ENCODE measurements at regions not wholly inside any gene's neighbourhood (a gene's known extent, or its start where the extent isn't known, plus 50 kb on each side); places are given as distances from the start of the nearest gene placed in this dataset.

DNA sequence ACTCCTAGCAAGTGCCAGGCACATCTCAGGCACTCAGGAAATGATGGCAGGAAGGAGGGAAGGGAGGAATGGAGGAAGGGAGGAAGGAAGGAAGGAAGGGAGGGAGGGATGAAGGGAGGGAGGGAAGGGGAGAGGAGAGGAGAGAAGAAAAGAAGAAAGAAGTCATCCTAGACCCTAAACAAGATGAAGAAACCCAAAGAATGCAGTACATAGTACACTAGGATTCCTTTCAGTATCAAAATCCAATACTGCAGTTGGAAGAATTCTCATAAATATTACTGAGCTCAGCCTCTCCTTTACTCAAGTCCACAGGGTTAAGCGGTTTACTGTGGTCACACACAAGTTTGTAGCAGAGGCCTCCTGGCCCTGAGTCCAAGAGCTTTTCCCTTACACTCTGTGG is 155.7 kb upstream of the ETAA1 start:
- no peak for DNase-seq (ENCODE audit: low spot score)

DNA sequence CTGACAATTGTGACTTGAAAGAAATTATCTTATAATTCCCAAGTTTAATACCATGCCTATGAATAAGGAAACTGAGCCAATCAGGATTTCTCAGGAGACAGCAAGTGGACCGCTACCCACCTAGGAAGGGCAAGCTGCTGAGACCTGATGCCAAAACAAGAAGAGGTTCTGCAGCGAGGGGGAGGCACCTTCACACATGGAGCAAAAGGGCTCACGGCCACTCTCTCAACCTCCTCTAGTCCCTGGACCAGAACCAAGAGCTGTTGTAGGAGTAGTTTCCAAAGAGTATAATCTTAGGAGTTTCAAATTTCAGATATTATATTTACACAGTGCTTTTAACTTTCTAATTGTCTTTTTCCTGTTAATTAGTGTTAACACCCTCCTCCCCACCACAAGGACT is 154.7 kb upstream of the ETAA1 start:
- DNase-seq (ENCODE audit: low spot score), result no peak

DNA sequence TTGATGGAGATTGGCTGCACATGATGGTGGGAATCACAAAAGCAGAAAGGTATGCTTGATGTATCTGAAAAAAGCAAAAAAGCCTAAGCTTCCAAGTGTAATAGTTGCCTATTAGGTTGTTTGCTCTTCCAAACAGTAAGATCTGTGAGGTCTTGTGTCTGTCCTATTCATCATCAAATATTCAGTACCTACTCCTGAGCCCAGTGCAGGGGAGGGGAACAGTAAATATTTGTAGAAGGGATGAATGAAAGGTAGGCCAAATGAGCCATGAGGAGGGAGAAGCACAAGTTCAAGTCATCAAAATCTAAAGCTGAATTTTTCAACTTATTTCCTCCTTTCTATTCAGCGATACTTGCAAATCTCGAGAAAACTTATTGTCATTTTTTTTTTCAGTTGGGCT is 153.2 kb upstream of the ETAA1 start:
- no peak for DNase-seq (ENCODE audit: low spot score)

DNA sequence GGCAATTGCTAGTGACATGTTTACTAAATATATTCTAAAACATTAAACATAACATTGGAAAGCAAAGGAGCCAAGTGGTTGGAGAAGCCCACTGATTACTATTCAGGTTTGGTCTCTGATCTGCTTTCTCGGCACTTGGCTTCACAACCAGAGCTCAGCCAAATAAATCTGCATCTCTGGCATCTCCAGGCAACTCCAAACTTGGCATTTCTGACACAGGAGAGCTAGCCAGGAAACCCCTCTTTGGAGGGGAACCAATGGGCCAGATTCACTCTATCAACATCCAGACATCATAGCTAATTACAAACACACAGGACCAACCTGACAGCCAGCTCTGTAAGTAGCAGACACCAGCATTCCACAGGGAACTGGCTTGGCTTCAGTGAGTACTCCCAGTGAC is 150.3 kb upstream of the ETAA1 start:
- DNase-seq (ENCODE audit: low spot score), result no peak

DNA sequence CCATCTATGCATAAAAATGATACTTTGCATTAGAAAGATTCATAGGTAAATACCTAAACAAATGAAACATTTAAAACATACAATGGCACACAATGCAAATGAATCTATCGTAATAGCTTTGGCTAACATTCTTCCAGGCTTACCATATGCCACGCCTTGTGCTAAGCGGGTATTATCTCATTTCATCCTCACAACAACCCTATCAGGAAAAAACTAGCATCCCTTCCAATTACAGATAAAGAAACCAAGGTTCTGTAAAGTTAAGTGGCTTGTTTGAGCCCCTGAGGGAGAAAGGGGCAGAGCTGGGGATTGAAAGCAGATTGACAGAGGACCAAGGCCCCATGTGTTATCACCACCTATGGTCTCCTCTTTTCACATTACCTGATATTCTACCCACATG is 145.4 kb upstream of the ETAA1 start:
- no peak for DNase-seq (ENCODE audit: low spot score)

DNA sequence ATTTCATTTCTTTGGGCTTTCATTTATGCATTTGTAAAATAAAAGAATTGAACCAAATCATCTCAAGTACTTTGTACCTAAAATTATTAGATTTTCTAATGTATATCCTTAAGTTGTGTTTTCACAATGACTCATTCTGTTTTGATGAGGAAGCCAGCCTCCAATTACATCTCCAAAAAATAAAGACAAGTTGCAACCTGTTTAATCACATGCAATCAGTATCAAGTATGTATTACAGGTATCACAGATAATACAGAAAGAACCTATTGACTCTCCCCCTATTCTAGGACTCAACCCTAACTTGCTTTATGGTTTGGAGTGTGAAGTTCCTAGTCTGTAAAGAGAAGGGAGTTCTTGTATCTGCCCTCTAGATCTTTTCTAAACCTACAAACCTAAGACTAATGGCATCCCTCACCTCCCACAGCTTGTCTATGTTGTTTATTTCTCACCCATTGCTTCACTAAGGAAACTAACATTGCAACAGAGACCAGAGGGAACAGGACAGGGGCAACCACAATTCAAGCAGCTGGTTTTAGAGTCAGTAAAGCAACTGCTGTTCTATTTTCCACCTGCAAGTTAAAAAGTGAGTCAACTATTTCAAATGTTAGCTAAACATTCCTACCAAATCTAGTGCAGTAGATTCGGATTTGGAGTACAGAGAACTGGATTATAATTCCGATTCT is 141.1 kb upstream of the ETAA1 start:
- DNase-seq (ENCODE audit: low spot score), result no peak

DNA sequence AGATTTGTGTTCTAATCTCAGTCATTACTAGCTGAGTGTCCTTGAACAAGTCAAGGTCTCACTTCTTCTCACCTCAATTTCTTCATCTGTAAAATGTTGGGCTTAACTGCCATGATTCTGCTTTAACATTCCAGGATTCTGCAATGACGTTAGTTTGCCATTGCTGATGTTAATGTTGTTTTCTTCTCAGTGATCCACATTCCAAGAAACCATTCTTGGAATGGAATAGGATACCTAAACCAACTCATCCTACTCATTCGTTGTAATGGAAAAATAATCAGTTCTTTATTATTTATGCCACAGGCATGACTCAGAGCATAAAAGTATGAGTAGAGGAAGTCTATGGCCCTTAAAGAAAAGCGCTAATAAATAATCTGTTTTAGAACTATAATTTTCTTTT is 140.2 kb upstream of the ETAA1 start:
- no peak for DNase-seq (ENCODE audit: low spot score)

DNA sequence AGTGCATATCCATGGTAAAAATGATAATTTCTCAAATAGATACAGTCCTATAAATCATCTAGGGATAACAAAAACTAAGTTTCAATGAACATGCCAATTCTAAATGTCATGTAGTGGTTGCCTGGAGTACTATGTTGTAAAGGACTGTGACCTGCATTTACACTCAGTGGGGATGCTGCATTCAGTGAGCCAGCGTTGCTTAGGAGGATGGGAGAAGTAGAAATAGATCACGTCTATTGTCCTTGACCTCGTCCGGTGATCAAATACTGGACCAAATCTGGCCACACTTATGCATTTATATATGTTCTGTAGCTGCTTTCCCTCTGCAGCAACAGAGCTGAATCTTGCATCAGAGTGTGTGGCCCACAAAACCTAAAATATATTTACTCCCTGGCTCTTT is 139.0 kb upstream of the ETAA1 start:
- no peak for DNase-seq (ENCODE audit: low spot score)

DNA sequence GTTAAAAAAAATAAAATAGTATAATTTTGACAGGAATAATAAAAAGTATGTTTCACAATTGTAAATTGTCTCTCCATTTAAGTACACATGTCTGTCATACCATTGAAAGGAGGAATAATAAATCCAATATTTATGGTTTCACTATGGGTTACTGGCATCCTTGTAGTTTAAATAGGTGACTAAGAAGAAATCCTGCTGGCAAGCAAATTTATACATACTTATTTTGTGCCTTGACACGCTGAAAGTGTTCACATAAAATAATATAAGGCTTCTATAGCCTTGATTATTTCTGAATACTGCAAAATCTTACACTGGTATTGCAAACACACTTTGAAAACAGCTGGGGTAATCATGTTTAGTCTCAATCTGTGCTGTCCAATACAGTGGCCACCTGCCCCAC is 138.3 kb upstream of the ETAA1 start:
- DNase-seq (ENCODE audit: low spot score), result no peak

DNA sequence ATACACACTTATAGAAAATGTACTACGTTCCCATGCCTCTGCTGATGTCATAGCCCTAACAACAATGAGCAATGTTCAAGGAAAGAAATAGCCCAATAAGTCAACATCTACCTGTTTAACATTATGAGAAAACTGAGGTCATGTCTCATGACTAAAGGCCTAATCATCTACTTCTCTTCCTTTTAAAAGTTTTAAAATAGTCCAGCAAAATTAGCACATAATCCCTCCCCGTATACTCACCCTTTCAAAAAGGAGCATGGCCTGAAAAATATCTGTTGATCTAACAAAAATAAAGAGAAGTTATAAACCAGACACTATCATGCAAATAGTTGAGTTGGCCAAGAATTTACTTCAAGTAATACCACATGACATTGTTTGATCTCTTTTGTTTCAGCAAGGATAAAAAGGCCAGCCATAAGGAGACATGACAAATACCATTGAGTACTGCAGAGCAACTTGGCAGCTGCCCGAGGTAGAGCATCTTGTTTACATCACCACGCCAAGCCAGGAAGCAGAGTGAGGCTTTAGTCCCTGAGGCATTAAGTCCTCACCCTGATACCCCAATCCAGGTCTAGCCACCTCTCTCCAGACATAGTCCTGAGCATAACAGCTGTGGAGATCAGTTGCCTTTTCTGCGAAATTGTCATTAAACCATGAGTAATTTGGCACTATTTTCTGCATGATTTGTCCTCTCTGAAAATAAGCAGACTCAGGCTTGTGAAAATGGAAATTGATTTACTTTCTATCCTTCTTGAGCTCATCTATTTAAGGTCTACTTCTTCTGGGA is 137.4 kb upstream of the ETAA1 start:
- no peak for DNase-seq (ENCODE audit: low spot score)

DNA sequence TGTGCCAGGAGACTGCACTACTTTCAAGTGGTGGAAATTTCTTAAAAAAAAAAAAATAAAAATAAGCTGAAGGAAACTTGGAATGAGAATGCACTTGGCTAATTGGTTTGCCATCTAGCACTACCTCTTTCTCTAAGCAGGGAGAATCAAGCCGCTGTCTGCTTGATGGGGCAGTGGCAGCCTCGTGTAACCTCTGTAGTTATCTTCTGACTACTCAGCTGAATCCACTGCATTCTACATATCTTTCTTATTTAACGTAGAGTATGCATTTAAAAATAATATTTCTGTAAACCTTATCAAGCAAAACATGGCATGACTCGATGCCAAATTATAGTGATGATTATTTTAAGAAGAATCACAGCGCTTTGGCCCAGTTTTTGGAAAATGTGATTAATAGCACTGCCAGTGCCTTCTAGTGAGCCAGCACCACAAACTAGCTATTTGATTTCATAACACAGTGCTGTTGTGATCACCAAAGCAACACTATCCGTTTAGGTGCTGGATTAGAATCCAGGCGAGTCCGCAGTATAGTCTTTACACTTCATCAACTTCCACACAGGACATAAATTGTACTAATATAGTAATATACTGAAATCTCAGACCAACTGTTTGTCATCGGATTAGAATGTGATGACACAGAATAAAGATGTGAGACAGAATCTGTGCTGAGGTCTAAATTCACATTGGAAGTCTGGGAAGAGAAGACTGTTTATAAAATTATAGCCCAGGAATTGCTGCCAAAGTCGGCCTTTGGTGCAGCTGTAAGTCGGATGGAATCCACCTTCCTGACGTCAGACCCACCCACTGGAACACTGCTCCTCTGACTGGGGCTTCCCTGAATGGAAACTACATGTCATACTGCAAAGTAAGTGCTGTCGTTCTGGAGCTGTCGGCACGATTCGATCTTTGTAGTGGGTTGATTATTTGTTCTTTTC is 136.5 kb upstream of the ETAA1 start:
- DNase-seq (ENCODE audit: low spot score), result no peak

DNA sequence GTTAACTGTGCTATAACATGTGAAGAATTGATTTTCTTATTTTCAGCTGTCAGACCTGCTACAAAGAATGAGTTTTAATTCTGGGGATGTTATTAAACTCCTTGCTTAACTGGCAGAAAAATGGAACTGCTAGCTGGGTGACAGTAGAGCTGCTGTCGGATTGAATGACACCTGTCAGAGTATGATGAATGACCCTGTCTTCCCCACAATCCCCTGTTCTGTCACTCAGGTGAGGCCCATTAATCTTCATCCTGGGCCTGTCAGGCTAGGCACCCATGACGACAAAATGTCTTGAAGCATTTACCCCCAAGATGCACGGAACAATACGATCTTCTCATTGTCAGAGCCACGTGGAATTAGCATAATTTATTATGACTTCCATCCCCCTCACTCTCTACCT is 129.9 kb upstream of the ETAA1 start:
- DNase-seq (ENCODE audit: low spot score), result no peak

DNA sequence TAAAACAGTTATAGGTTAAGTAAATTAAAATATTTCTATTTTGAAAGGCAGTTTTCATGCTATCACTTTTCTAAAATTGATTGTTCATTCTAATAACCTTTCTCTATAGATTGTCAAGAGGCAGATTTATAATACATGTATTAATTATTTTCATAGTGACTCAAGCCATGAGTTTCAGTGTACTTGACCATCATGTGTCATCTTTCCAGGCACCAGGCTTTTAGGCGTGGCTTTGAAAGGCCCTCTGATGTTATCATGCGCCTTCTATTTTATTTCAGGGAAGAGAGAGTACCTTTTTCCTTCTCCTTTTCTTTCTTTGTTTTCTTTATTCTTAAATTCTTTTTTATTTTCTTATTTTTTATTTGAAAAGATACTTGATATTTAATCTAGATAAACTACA is 128.3 kb upstream of the ETAA1 start:
- no peak for DNase-seq (ENCODE audit: low spot score)

DNA sequence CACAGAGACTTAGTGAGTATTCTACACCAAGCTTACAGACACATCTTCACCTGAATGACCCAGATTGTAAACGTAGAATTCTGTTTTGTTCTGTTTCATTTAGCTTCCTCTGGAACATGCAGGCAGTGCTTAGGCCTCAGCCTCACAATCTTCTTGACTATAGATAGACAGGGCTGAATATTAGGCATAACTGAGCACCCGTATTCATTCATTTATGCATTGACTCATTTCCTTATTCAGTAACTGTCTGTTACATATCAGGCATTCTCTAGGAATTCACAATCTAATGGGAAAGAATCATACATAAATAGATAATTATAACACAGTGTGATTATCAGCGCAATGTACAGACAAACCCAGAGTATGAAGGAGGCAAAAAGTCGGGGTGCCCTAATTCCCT is 124.9 kb upstream of the ETAA1 start:
- no peak for DNase-seq (ENCODE audit: low spot score)

DNA sequence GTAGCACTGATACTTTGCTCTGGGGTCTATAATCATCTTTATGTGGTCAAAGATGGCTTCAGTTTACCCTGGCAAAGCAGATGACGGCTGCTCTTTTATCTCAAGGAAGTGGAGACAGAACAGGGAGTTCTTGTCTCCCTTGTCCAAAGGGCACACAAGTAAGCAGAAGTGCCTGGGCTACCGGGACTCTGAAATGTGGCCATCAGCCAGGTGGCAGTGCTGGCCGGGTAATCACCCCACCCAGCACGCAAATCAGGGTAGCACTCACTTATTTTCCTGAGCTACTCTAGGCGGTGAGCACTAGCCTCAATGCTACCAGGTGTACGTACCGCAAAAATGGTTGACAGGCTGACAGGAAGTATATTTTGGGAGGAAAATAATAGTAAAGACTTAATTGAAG is 119.7 kb upstream of the ETAA1 start:
- no peak for DNase-seq (ENCODE audit: low spot score)

DNA sequence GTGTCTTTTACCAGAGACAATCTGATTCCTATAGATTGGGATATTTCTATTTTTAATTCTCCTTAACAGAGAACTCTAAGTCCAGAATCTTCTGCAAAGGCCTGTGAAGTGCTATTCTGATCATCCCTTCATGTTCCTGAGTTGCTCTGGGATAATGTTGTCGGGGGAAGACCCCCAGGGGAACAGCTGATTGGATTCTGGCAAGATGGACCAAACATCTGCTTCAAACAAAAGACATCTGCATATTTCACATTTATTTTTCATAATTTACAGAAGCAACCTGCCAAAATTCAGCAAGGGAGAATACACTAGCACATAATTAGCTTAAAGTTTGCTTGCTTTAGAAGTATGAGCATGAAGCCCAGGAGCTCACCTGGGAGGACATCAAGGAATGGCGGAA is 116.0 kb upstream of the ETAA1 start:
- no peak for DNase-seq (ENCODE audit: low spot score)

DNA sequence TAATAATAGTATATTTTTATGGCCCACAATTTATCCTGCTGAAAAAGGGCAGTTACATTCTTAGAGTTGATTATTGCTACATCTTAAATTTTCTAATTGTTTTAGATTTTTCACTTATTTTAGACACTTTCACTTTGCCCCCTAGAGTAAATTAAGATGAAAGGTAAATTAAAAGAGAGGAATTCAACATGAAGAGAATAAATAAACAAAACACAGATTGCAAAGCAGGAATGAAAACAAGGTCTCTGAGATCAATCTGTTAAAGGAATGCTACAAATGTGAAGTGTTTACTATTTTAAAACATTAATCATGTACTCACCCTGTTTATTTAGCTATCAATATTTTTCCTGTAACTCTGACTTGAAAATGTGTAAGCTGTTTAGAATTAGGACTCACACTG is 113.5 kb upstream of the ETAA1 start:
- DNase-seq (ENCODE audit: low spot score), result no peak

DNA sequence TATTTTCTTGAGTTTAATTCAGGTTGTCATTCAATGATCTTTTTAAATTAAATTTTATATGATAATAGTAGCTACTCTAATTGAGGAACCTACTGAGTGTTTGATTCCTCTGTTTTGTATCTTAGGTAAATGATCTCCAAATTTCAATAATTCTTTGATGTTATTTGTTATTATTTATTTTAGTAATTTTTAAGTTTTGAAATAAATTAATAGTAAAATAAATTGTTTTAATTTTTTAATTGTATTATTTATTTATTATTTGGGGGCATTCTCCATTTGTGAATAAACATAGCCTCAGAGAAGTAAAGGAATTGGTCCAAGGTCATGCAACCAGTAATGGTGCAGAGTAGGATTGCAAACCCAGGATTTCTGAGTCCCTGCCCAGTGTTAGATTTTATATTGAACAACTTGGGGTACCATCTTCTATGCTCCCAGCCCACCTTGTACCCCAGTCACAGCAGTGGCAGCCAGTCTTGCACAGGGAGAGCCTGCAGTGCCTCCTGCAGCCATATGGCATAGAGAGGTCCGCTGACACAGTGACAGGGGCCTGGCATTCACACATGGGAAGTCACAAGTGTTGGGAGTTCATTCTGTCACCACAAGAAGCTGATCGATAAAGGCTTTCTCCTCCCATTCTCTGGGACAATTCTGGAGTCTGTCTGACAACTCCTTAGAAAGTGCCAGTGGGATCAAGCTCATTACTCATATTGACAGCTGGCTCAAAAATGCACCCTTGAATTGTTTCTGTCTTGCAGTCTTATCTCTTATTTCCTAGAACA is 110.0 kb upstream of the ETAA1 start:
- DNase-seq (ENCODE audit: low spot score), result no peak

DNA sequence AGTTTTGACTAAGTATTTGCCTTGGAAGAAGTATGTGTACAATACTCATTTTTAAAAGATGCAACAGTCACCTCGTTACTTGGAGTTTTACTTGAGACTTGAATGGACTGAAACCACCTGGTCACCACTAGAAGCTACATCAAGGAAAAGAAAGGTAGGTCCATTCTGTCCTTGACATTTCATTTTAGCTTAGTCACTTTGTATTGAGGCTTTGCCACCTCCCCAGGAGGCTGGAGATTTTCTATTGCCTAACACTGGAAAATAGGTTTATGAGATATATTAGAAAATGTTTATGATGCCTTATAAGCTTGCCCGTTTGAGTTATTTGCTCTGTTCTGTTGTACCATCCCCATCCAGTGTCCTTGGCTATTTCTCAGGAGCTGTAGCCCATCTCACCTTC is 107.9 kb upstream of the ETAA1 start:
- DNase-seq (ENCODE audit: low spot score), result no peak

DNA sequence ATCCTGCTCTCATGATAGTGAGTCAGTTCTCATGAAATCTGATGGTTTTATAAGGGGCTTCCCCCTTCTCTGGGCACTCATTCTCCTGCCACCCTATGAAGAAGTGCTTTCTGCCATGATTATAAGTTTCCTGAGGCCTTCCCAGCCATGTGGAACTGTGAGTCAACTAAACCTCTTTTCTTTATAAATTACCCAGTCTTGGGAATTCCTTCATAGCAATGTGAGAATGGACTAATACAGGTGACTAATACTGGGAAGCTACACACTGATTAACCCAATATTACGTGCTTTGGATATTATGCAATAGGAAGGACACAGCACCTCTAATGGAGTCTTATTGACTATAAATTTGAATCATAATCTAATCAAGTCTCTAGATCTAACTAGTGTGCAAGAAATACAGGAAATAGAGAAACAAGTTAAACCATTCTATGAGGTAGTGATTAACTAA is 107.2 kb upstream of the ETAA1 start:
- DNase-seq (ENCODE audit: low spot score), result no peak

DNA sequence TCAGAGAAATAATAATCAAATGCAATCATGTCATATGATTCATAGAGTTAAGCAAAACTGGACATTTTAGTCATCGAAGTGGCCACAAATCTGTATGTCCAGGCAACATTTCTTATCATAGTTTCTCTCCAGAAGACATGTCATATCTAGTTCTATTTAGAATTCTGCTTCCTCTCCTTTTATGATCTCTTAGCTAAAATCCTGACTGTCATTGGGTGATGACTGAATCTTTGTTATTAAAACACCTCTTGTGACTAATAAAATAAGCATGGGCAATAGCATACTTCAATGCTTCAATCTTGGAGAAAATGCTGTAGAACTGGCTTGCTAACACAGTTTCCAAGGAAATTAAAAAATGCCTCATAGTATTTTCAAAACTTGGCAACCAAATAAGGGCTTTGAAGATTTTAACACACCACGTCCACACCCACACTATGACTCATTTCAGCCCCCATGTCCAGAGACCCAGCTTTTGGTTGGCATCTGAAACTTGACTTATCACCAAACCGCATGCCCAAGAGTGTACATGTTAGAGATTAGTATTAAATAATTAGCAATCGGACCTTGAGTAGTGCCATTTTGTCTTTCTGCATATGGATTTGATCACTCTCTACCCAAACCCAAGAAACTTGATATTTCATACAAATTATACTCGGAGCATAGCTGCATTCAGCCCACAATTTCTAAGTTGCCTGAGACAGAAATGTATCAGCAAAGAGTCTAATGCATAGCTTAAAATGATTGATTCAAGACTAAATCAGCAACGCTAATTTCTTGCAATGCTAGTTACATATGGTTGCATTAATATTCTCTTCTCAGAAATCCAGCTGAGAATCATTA is 106.5 kb upstream of the ETAA1 start:
- DNase-seq (ENCODE audit: low spot score), result no peak

All from HuH-7.5 (cell line).